ENCODE measurements at regions not wholly inside any gene's neighbourhood (a gene's known extent, or its start where the extent isn't known, plus 50 kb on each side); places are given as distances from the start of the nearest gene placed in this dataset.

GRCh38 chr1:73755649-73756048, 442.3 kb downstream of the LRRIQ3 start:
- no peak for TF ChIP-seq CTCF (IDR thresholded peaks at IDR 0.05; ENCODE audit: control insufficient read depth, extremely low read depth, insufficient read depth)
- no peak overlapping the region for H3K4me3 ChIP-seq (ENCODE audit: low read depth, low read length)
- DNase-seq (ENCODE audit: low read depth): no peak

GRCh38 chr1:73749996-73750395, 448.0 kb downstream of the LRRIQ3 start:
- TF ChIP-seq CTCF (IDR thresholded peaks at IDR 0.05; ENCODE audit: control insufficient read depth, extremely low read depth, insufficient read depth): no peak
- H3K4me3 ChIP-seq (ENCODE audit: low read depth, low read length): no peak overlapping the region
- DNase-seq (ENCODE audit: low read depth): no peak

GRCh38 chr1:73744985-73745384, 453.0 kb downstream of the LRRIQ3 start:
- DNase-seq (ENCODE audit: low read depth): no peak

GRCh38 chr1:73736125-73736524, 461.9 kb downstream of the LRRIQ3 start:
- no peak for TF ChIP-seq CTCF (IDR thresholded peaks at IDR 0.05; ENCODE audit: control insufficient read depth, extremely low read depth, insufficient read depth)
- no peak overlapping the region for H3K4me3 ChIP-seq (ENCODE audit: low read depth, low read length)
- DNase-seq (ENCODE audit: low read depth): no peak

More at GRCh38 chr1:73744985-73745384, 453.0 kb downstream of the LRRIQ3 start:
- no peak for TF ChIP-seq CTCF (IDR thresholded peaks at IDR 0.05; ENCODE audit: control insufficient read depth, extremely low read depth, insufficient read depth)
- H3K4me3 ChIP-seq (ENCODE audit: low read depth, low read length): no peak overlapping the region

GRCh38 chr1:73727036-73727435, 470.9 kb downstream of the LRRIQ3 start:
- TF ChIP-seq CTCF (IDR thresholded peaks at IDR 0.05; ENCODE audit: control insufficient read depth, extremely low read depth, insufficient read depth): no peak
- DNase-seq (ENCODE audit: low read depth): no peak
- no peak overlapping the region for H3K4me3 ChIP-seq (ENCODE audit: low read depth, low read length)

GRCh38 chr1:73722055-73722454, 475.9 kb downstream of the LRRIQ3 start:
- no peak for TF ChIP-seq CTCF (IDR thresholded peaks at IDR 0.05; ENCODE audit: control insufficient read depth, extremely low read depth, insufficient read depth)
- H3K4me3 ChIP-seq (ENCODE audit: low read depth, low read length): no peak overlapping the region
- no peak for DNase-seq (ENCODE audit: low read depth)

GRCh38 chr1:73717976-73718375, 480.0 kb downstream of the LRRIQ3 start:
- TF ChIP-seq CTCF (IDR thresholded peaks at IDR 0.05; ENCODE audit: control insufficient read depth, extremely low read depth, insufficient read depth): no peak
- no peak overlapping the region for H3K4me3 ChIP-seq (ENCODE audit: low read depth, low read length)
- no peak for DNase-seq (ENCODE audit: low read depth)

Measured in LNCaP clone FGC (cell line).